CD4-positive, alpha-beta T cell (primary cell): ENCODE measurements at regions not wholly inside any gene's neighbourhood (a gene's known extent, or its start where the extent isn't known, plus 50 kb on each side); places are given as distances from the start of the nearest gene placed in this dataset.

Source experiments
- ATAC-seq: fragments of 200-7000 bp; cut with Tn5 transposase; one replicate; pipeline ENCODE4 v1.10.0; 2022; ENCODE audit warnings: mild to moderate bottlenecking; ENCODE audit not compliant: poor library complexity
- CTCF ChIA-PET: fragments of 350-600 bp; sonication (Branson Sonifier 250); formaldehyde crosslinking; loops from one replicate; lab custom pipeline; 2021; ENCODE audit warnings: antibody characterized with exemption, inconsistent platforms; lab: Charles Lee
- POLR2A ChIA-PET: fragments of 350-600 bp; sonication (Branson Sonifier 250); formaldehyde crosslinking; loops from one replicate; lab custom pipeline; 2021; ENCODE audit warnings: antibody characterized with exemption, inconsistent platforms; lab: Charles Lee
- DNase-seq, 14 experiments: peaks; one replicate each; pipeline ENCODE4 v3.0.0-alpha.2; 2013 to 2020; ENCODE audit warnings: mixed read lengths in 2 of 14
- H3K27ac ChIP-seq, 2 donors: one replicate each; pipeline versions ENCODE4 v1.5.1 to v1.7.0; 2013; ENCODE audit warnings: low read length in 2 of 2, low read depth in 1 of 2, mild to moderate bottlenecking in 1 of 2
- H3K27me3 ChIP-seq, 2 experiments: 1 replicate in 1 of 2; 2 replicates in 1 of 2; pipeline versions ENCODE4 v1.6.1 to v1.7.0; 2013; ENCODE audit warnings: low read length in 2 of 2, control low read depth in 1 of 2, mild to moderate bottlenecking in 1 of 2, moderate library complexity in 1 of 2; ENCODE audit not compliant: insufficient read depth in 2 of 2, control insufficient read depth in 1 of 2
- H3K36me3 ChIP-seq: one replicate; pipeline ENCODE4 v1.6.1; 2013; ENCODE audit warnings: low read length, control low read depth; ENCODE audit not compliant: insufficient read depth
- H3K4me1 ChIP-seq: one replicate; pipeline ENCODE4 v1.6.1; 2013; ENCODE audit warnings: low read length, control low read depth; ENCODE audit not compliant: insufficient read depth
- H3K4me3 ChIP-seq: one replicate; pipeline ENCODE4 v1.5.1; 2013; ENCODE audit warnings: mild to moderate bottlenecking, low read length, moderate library complexity
- H3K9me3 ChIP-seq, 2 experiments: 1 replicate in 1 of 2; 2 replicates in 1 of 2; pipeline versions ENCODE4 v1.6.1 to v1.7.0; 2013; ENCODE audit warnings: low read length in 2 of 2, mild to moderate bottlenecking in 2 of 2, control low read depth in 1 of 2, moderate library complexity in 1 of 2; ENCODE audit not compliant: control insufficient read depth in 1 of 2, insufficient read depth in 1 of 2
- H3K27ac Mint-ChIP-seq: one replicate; pipeline ENCODE4 v1.8.0; 2020; ENCODE audit warnings: mixed read lengths
- H3K27me3 Mint-ChIP-seq: one replicate; pipeline ENCODE4 v1.8.0; 2021; ENCODE audit warnings: mixed read lengths
- H3K36me3 Mint-ChIP-seq: one replicate; pipeline ENCODE4 v1.8.0; 2021; ENCODE audit warnings: low read depth, mixed read lengths
- H3K4me1 Mint-ChIP-seq: one replicate; pipeline ENCODE4 v1.8.0; 2021; ENCODE audit warnings: low read depth, mixed read lengths
- H3K4me3 Mint-ChIP-seq: one replicate; pipeline ENCODE4 v1.8.0; 2020; ENCODE audit warnings: mild to moderate bottlenecking, mixed read lengths
- H3K9me3 Mint-ChIP-seq: one replicate; pipeline ENCODE4 v1.8.0; 2020; ENCODE audit warnings: mixed read lengths
- CTCF ChIP-seq: fragments of 200-600 bp; IDR thresholded peaks from one replicate; pipeline ENCODE4 v1.8.0; 2022; ENCODE audit warnings: antibody characterized with exemption, mild to moderate bottlenecking
- intact Hi-C, 2 experiments: fragments of 100-400 bp; cut with DNase I in 1 of 2; cut with micrococcal nuclease in 1 of 2; formaldehyde crosslinking; loops; one replicate each; pipeline versions ENCODE4 v1.15.1 to v1.9.0; 2023 to 2025; cut with DNase I, micrococcal nuclease

GRCh38 chr11:46180736-46181135 lies 59.5 kb upstream of the PHF21A start:
- Mint-ChIP-seq H3K27me3 (peaks cover 40% of the 10 kb centered on the region), H3K4me3 (no peak overlapping the region)
- DNase-seq = no peak

GRCh38 chr11:46178513-46178912 lies 57.3 kb upstream of the PHF21A start:
- ChIA-PET CTCF (no interaction called here), POLR2A (no interaction called here)
- ATAC-seq = no peak
- Mint-ChIP-seq H3K27ac (no peak overlapping the region), H3K4me1 (no peaks in the 10 kb centered on the region), H3K4me3 (no peak overlapping the region), H3K9me3 (no peaks in the 10 kb centered on the region), H3K27me3 (peaks cover 34% of the 10 kb centered on the region), H3K36me3 (no peaks in the 10 kb centered on the region)
- Histone ChIP-seq H3K27ac (no peak overlapping the region), H3K9me3 (no peaks in the 10 kb centered on the region), H3K27me3 (peaks cover 10 to 21% of the 10 kb centered on the region in 2 experiments), H3K36me3 (no peaks in the 10 kb centered on the region), H3K4me3 (no peak overlapping the region), H3K4me1 (no peaks in the 10 kb centered on the region)
- intact Hi-C loops = no loop called here
- TF ChIP-seq CTCF = no peak
- DNase-seq = no peak

More at GRCh38 chr11:46180736-46181135, 59.5 kb upstream of the PHF21A start:
- no peak for TF ChIP-seq CTCF
- ATAC-seq = no peak
- Histone ChIP-seq H3K4me3 (no peak overlapping the region), H3K27ac (no peak overlapping the region), H3K27me3 (peaks cover 14 to 35% of the 10 kb centered on the region in 2 experiments), H3K4me1 (no peaks in the 10 kb centered on the region), H3K36me3 (no peaks in the 10 kb centered on the region), H3K9me3 (no peaks in the 10 kb centered on the region)
- H3K36me3 Mint-ChIP-seq = no peaks in the 10 kb centered on the region
- H3K4me1 Mint-ChIP-seq = no peaks in the 10 kb centered on the region
- ChIA-PET POLR2A (no interaction called here), CTCF (interaction anchor here (1.0 kb wide), 1 partner anchor 12 kb away, joined by 3 read pairs; no protein-coding TSS in a partner anchor)
- H3K9me3 Mint-ChIP-seq = no peaks in the 10 kb centered on the region
- no peak overlapping the region for H3K27ac Mint-ChIP-seq
- intact Hi-C loops = no loop called here

- intact Hi-C loops = no loop called here
- no peak for ATAC-seq
- DNase-seq = no peak
- no peaks in the 10 kb centered on the region for H3K36me3 ChIP-seq
- Mint-ChIP-seq H3K9me3 (no peaks in the 10 kb centered on the region), H3K27me3 (peaks cover 35% of the 10 kb centered on the region), H3K36me3 (no peaks in the 10 kb centered on the region), H3K4me3 (no peak overlapping the region), H3K27ac (no peak overlapping the region), H3K4me1 (no peaks in the 10 kb centered on the region)
- H3K4me1 ChIP-seq = no peaks in the 10 kb centered on the region
- no peak overlapping the region for H3K27ac ChIP-seq
- CTCF ChIA-PET = no interaction called here
- TF ChIP-seq CTCF = no peak
- H3K4me3 ChIP-seq = no peak overlapping the region
- POLR2A ChIA-PET = no interaction called here
- no peaks in the 10 kb centered on the region for H3K9me3 ChIP-seq
- H3K27me3 ChIP-seq = peaks cover 7 to 10% of the 10 kb centered on the region in 2 experiments
Measured at GRCh38 chr11:46176421-46176820, 55.2 kb upstream of the PHF21A start.
